ENCODE measurements at regions not wholly inside any gene's neighbourhood (a gene's known extent, or its start where the extent isn't known, plus 50 kb on each side); places are given as distances from the start of the nearest gene placed in this dataset.

DNA sequence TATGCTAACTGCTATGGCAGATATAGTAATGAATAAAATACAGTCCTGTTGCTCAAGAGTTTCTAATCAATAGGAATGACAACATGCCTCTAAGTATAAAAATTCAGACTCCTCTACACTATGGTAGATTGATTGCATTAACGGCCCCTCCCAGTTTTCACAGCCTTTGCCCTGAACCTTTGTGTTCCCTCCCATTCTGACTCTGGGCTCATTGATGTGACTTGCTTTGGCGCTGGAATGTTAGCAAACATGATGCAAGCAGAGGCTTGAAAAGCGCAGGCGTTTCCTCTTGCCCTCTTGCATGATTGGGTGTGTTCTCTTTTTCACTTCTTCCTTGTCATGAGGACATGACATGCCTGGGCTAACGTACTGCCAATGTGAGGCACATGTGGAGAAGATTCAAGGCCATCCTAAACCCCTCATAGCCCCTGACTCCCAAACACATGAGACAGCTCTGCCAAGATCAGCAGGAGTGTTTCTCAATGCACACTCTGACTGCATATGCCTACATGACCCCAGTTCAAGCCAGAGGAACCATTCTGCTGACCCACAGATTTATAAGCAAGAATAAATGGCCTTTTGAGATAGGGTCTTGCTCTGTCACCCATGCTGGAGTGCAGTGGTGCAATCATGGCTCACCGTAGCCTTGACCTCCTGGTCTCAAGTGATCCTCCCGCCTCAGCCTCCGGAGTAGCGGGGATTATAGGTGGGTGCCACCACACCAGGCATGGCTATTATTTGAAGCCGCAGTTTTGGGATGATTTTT is 49.7 kb upstream of the CD28 start:
- DNase-seq (ENCODE audit: low read depth, low spot score) (no peak), FAIRE-seq (peak; percentile 54), ATAC-seq (no peak)
- Histone ChIP-seq H3K27ac (ENCODE audit: control insufficient read depth, insufficient read depth) (no peak overlapping the region), H3K4me3 (no peak overlapping the region), H3K36me3 (ENCODE audit: control insufficient read depth in 2 of 2, insufficient read depth in 2 of 2, low read length in 1 of 2) (no peaks in the 10 kb centered on the region), H3K9ac (ENCODE audit: control insufficient read depth, insufficient read depth, low read length) (no peak overlapping the region), H3K79me2 (ENCODE audit: control insufficient read depth, insufficient read depth, low read length) (no peaks in the 10 kb centered on the region), H3K27me3 (replicated peaks in 1 of 2; ENCODE audit: control insufficient read depth in 2 of 2, insufficient read depth in 2 of 2, low read length in 1 of 2) (peaks cover 0 to 2% of the 10 kb centered on the region in 2 experiments; a peak in 1 of 4 replicates), H3K4me2 (ENCODE audit: control insufficient read depth, insufficient read depth) (no peak overlapping the region), H4K20me1 (ENCODE audit: control insufficient read depth, insufficient read depth) (no peaks in the 10 kb centered on the region), H3K9me3 (replicated peaks; ENCODE audit: control insufficient read depth, insufficient read depth, low read length) (no peaks in the 10 kb centered on the region), H2AFZ (ENCODE audit: control insufficient read depth, low read depth, low read length) (no peak overlapping the region; the same call in 1 of the 2 replicates), H3K4me1 (ENCODE audit: control insufficient read depth, insufficient read depth, low read length) (peaks cover 13% of the 10 kb centered on the region)
- no peak for TF ChIP-seq CEBPB (IDR thresholded peaks at IDR 0.05; ENCODE audit: borderline replicate concordance in 1 of 2, low read depth in 2 of 2, low read length in 2 of 2)
- SMC1A ChIA-PET (ENCODE audit: uncharacterized antibody, unreplicated experiment), result interaction anchor here (0.7 kb wide), 1 partner anchor 61 kb away, joined by 4 read pairs; no protein-coding TSS in a partner anchor
- CTCF ChIA-PET, result no interaction called here
- POLR2A ChIA-PET, result no interaction called here
- WGBS (ENCODE audit: insufficient coverage, insufficient replicate concordance, low lambda C conversion rate, missing lambda C conversion rate), result 68% methylated on average over 10 of the region's 10 CpGs
- in situ Hi-C loops (cut with MboI), result no loop called here
- RAD21 ChIA-PET (ENCODE audit: unreplicated experiment), result no interaction called here
- BruUV-seq (replicated peaks), result no TSS peak
- intact Hi-C loops (cut with micrococcal nuclease; ENCODE audit: unreplicated experiment), result no loop called here

All from GM12878 (cell line).